ENCODE measurements at regions not wholly inside any gene's neighbourhood (a gene's known extent, or its start where the extent isn't known, plus 50 kb on each side); places are given as distances from the start of the nearest gene placed in this dataset.
"Not testable (repeated sequence)": the region's sequence is repeated elsewhere in the genome, so short reads cannot be mapped to it uniquely, and the experiment has no call there.

DNA sequence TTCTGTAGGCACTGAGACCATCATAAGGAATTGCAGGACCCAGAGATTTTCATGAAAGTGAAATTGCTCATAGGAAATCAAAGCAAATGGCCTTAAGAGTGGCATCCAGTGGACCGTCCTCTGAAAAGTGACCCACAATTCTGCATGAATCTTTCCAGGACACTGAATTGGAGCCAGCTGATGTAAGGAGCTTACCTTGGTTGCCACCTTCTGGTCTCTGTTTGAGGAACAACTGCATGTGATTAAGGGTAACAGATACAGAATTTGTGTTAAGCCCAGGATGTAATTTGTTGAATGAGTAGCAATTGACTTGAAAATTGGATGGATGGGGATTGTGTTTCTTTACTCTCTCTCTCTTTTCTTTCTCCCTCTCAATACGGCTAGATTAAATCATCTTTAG lies 49.9 kb upstream of the GAS1 start:
- no peak for DNase-seq

- no peak for DNase-seq
Measured at GRCh38 chr9:86997951-86998350, 50.6 kb upstream of the GAS1 start.

- no peak for DNase-seq
Measured at GRCh38 chr9:87002517-87002916, 55.2 kb upstream of the GAS1 start.

- no peak for DNase-seq
Measured at GRCh38 chr9:87004016-87004415, 56.7 kb upstream of the GAS1 start.

DNA sequence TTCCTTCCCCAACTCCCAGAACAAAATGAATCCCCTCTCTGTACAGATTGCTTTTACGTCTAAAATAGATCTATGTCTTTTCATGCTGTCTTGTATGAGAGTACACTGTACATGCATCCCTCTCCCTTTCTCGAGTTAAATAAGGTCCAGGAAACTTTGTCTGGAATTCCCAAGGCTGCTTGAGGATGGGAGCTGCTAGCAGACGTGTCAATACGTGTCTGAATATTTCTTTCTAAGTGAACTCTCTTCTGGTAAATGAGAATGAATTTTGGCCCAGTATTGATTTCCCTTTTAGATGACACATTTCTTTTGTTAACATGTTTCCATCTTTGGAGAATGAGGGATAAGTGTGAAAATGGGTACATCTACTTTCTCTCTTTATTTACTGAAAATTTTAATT lies 59.6 kb upstream of the GAS1 start:
- DNase-seq, result no peak

DNA sequence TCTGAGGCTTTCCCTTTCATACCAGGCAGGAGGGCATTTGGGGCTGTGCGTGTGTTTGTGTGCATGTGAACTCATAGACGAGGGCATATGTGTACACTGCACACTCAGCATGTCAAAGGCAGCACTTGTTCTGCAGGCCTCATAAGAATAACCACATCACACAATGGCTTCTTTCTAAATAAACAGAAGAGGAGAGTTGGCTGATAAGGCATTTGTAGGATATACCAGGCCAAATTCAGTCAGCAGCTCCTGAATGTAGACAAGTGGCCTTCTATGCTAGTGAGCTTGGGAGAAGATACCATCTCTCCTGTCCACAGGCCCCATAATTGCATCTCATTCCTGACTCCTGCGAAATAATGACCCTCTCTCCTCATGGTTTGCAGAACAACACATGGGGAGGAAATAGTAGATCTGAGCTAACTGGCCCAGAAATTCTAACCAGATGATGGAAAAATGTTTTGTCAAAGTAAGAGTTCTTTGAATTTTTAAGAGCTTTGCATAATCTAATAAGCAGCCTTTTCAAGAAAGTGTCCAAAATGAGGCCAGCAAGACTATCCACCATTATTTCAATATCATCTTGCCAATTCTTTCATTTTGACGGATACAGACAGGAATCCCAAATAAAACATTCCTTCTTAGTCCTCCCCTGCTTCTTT lies 60.5 kb upstream of the GAS1 start:
- no peak for DNase-seq

GRCh38 chr9:87008667-87009066 lies 61.4 kb upstream of the GAS1 start:
- DNase-seq, result no peak

GRCh38 chr9:87010626-87011025 lies 63.3 kb upstream of the GAS1 start:
- no peak for DNase-seq

DNA sequence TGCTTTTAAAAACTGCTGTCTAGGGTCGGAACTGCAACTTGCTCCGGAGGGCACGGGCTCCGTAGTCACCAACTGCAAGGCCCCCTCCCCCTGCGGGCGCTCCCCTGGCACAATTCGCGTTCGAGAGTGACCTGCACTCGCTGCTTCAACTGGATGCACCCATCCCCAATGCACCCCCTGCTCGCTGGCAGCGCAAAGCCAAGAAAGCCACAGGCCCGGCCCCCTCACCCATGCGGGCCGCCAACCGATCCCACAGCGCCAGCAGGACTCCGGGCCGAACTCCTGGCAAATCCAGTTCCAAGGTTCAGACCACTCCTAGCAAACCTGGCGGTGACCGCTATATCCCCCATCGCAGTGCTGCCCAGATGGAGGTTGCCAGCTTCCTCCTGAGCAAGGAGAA lies 64.2 kb upstream of the GAS1 start:
- DNase-seq, result no peak

- no peak for DNase-seq
Measured at GRCh38 chr9:87013490-87013889, 66.2 kb upstream of the GAS1 start.

DNA sequence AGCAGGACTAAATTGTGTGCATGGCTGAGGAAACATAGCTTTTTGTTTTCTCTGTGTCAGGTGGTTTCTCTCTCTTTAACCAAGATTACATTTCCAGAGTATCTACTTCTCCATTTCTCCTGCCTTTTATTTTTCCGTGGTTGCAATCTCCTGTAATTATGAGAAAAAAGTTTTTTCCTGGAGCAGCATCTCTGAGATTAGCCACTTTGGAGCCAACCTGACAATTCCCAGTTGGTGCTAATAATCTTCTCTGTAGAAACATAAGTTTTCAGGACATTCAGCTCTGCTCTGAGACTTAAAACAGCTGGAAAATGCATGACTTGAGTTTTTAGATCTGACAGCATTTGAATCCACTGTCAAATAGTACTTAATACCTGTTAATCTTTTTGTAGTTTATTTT lies 67.1 kb upstream of the GAS1 start:
- no peak for DNase-seq

DNA sequence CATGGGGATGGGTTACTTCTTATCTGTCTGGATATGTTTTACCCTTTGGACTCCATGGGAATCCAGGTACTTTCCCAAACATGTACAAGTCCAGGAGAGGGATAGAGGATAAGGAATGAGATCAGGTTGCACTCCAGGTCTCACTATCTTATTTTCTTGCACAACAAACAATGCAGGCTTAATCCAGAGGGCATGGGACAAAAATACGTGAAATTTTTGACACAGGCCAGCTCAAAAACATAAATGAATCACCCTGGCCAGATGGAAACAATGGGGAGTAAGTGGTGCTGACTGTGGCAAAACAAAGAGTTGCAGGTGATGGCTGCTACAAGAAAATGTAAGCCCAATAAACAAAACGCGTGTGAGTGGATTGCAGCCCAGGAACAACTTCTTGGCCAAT lies 69.4 kb upstream of the GAS1 start:
- DNase-seq, result no peak

DNA sequence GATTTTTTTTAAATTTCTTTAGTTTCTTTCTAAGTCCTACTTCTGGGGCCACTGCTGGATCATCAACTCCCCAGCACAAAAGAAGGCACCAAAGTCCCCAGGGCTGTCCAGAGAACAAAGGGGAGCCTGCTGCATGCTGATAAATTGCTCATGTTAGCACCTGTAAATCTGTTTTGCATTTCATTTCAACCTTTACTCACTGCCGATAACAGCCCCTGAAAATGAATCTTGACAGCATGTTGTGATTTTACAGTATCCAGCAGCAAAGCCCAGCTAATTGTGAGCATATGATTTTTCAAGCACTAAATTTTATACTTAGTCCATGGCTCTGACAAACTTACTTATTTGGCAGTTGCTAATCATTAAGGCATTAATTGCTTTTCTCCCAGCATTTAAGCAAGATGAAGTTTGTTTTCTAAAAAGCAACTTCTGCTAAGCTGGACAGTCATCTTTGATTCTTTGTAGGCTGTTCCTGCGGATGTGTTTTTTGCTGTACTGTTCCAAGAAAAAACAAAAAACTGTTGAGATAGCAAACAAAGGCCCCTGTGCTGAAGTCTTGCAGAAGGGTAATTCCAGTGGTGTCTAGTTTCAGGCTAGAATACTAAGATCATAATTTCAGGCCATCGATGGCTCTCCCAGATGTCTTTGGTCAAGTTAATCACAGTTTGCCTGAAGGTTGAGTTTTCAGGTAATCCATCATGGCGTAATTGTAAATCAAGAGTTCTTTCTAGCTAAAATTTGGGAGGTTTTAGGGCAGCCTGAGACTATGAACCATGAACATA lies 73.1 kb upstream of the GAS1 start:
- DNase-seq, result no peak

GRCh38 chr9:87022178-87022577 lies 74.9 kb upstream of the GAS1 start:
- no peak for DNase-seq

DNA sequence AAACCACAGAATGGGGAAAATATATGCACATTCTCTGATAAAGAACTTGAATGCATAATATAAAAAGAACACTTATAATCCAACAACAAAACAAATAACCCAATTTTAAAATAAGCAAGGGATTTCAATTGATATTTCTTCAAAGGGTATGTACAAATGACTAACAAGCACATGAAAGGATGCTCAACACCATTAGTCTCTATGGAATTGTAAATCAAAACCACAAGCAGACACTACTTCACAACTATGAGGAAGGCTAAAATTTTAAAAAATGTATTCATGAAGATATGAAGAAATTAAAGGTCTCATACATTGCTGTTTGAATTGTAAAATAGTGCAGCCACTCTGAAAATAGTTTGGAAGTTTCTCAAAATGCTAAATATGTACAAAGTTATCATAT lies 78.9 kb upstream of the GAS1 start:
- no peak for DNase-seq

GRCh38 chr9:87028836-87029235 lies 81.5 kb upstream of the GAS1 start:
- not testable (repeated sequence) for DNase-seq

DNA sequence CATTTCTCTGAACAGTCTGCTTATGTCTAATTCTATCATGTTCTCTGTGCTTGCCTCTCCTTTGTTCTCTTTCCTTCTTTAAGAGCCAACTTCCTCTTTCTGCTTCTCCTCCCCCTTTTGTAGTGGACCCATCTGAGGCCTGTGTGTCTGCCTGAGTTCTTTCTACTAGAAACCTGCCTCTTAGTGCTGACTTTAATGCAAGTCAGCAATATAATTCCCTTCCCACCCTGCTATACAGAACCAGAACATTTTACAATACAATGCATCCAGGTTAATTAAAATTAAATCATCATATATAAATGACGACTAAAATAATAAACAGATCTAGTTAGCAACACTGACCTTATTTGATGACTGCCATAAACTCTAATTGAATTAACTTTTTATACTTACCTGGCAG lies 82.6 kb upstream of the GAS1 start:
- no peak for DNase-seq

DNA sequence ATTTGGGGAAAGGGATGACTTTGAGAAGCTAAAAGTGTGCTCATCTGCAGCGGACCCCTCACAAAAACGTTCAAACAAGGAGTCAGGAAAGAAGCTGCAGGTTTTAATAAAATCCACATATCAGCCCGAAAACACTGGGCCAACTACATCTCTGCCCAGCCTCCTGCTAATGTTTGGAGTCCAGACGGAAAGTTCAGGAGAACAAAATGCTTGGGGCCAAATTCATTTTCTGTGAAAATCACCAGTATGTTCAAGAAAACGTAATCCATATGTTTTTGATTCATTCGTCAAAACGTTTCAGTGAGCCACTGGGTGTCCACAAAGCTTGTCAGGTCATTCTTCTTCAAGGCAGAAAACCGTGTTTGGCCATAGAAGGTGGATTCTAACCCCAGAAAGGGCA lies 87.5 kb upstream of the GAS1 start:
- no peak for DNase-seq

GRCh38 chr9:87035879-87036278 lies 88.6 kb upstream of the GAS1 start:
- DNase-seq, result no peak

- no peak for DNase-seq
Measured at GRCh38 chr9:87036506-87036905, 89.2 kb upstream of the GAS1 start.

DNA sequence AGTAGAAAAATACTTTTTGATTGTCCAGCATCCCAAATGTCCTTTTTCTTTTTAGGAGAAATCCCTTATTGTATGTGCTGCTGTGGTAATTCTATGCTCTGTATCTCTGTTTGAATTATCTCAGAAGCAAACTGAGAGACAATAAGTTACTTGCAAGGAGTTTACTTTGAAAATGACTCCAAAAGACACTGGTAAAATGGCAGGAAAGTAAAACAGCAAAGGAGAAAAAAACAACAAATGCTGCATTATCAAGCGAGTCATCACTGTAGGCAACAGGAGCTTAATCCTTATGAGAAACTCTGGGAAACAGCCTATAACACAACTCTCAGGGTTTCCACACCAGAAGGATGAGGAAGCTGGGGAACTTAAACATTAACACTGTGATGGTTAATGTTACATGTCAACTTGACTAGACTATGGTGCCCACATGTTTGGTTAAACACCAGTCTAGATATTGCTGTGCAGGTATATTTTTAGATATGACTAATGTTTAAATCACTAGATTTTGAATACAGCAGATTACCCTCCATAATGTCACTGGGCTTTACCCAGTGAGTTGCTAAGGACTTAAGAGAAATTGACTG lies 92.6 kb upstream of the GAS1 start:
- DNase-seq, result no peak

DNA sequence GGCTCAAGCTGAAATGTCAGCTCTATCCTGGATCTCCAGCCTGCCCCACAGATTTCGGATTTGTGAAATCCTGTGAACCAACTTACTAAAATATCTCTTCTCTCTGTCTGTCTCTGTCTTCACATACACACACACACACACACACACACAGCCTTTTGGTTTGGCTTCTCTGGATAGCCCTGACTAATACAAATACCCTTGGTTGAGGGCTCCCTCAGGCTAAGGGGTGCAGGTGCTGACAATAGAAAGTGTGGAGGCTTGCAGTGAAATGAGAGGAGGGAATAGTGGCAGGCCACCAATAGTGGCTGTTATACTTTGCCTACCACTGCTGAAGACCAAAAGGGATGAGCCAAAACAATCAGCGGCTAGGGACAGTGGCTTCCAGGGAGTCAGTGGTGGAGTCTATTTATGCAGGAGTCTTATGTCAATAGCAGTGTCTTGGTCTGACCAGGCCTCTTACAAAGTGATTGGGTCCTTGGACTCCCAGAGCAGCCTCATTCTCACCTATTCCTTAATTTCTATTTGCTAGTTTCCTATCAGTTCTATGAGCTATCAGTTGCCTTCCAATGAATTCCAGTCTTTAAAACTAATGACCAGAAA lies 93.2 kb upstream of the GAS1 start:
- no peak for DNase-seq

DNA sequence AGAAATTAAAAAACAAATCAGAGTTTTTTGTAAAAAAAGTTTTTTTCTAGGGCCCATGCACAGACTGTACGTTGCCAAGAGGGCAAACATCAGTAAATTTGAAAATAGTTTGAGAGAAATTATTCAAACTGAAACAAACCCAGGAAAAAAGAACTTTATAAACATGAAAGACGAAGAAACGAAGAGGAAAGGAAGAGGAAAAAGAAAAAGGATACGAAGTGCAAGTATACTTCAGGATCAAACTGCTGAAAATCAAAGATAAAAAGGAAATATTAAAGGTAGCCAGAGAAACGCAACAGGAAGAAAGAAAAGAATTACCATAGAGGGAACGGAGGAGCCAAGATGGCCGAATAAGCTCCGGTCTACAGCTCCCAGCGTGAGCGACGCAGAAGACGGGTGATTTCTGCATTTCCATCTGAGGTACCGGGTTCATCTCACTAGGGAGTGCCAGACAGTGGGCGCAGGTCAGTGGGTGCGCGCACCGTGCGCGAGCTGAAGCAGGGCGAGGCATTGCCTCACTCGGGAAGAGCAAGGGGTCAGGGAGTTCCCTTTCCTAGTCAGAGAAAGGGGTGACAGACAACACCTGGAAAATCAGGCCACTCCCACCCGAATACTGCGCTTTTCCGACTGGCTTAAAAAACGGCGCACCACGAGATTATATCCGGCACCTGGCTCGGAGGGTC lies 94.4 kb upstream of the GAS1 start:
- DNase-seq, result not testable (repeated sequence)
